Left lung (tissue), 4 donors: ENCODE measurements at regions not wholly inside any gene's neighbourhood (a gene's known extent, or its start where the extent isn't known, plus 50 kb on each side); places are given as distances from the start of the nearest gene placed in this dataset.

Experiments
- ATAC-seq: fragments of 200-7000 bp; cut with Tn5 transposase; one replicate; pipeline ENCODE4 v1.9.1; 2020; ENCODE audit warnings: moderate library complexity
- DNase-seq, 4 donors: peaks; one replicate each; pipeline ENCODE4 v3.0.0-alpha.2; 2013 to 2020
- H3K27ac ChIP-seq, 2 donors: fragments of 200-600 bp; sonication (generic) in 1 of 2; one replicate each; pipeline versions ENCODE4 v1.5.0 to v1.8.0; 2020 to 2021
- H3K27me3 ChIP-seq, 2 donors: fragments of 200-600 bp; sonication (generic) in 1 of 2; one replicate each; pipeline versions ENCODE4 v1.5.0 to v1.8.0; 2020 to 2021
- H3K36me3 ChIP-seq, 2 donors: fragments of 200-600 bp; sonication (generic) in 1 of 2; one replicate each; pipeline versions ENCODE4 v1.5.0 to v1.8.0; 2020 to 2021
- H3K4me1 ChIP-seq, 2 donors: fragments of 200-600 bp; one replicate each; pipeline ENCODE4 v1.8.0; 2021
- H3K4me3 ChIP-seq, 2 donors: fragments of 200-600 bp; sonication (generic) in 1 of 2; one replicate each; pipeline versions ENCODE4 v1.5.0 to v1.8.0; 2020 to 2021; ENCODE audit warnings: mild to moderate bottlenecking in 1 of 2
- H3K9me3 ChIP-seq, 2 donors: fragments of 200-600 bp; sonication (generic) in 1 of 2; one replicate each; pipeline versions ENCODE4 v1.5.0 to v1.8.0; 2020 to 2021
- intact Hi-C, 2 donors: fragments of 100-400 bp; cut with DNase I; formaldehyde crosslinking; loops; one replicate each; pipeline versions ENCODE4 v1.11.2 to v1.14.2; 2022
- TF ChIP-seq, protein P1 (sequence below), 2 donors: fragments of 200-600 bp; sonication (generic) in 1 of 2; IDR thresholded peaks; one replicate each; pipeline versions ENCODE4 v1.5.0 to v1.8.0; 2021; ENCODE audit warnings: antibody characterized with exemption in 2 of 2
- donor health status: DM: no; HTN: yes; CAD: no.
- donor health status: DM: no; HTN: no; CAD: no.

DNA sequence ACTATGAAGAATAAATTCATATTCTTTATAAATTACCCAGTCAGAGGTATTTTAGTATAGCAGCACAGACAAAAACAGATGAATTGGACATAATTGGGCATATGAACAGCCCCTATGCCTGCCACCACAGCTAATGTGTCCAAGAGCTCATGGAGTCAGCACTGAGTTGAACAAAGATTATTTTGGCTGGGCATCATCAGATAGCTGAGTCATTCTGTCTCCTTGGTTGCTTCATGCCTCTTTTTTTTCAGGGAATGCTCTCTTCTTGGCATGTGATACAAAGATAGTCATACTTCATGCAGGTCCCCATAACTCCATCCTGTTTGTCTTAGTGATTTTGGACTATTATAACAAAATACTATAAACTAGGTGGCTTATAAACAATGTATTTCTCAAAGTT lies 275.6 kb downstream of the TENT5A start:
- DNase-seq, result no peak

DNA sequence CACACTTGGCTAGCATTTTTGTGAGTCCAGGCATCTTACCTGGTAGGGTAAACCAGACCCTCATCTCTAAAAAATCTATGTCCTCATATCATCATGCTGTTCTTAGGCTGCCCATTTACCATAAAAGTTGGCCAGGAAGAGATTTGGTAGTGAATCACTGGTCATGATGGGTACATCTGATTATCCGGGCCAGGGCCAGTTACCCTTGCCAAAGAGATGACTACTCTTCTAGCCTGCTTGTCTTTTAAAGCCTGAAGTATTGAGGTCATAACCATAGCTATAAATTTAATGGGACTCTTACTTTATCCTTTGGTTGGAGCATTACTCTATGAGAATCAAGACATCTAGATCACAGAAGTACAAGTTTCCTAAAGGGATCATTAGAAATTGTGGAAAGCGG lies 276.8 kb downstream of the TENT5A start:
- no peak for DNase-seq
- H3K27me3 ChIP-seq, result no peaks in the 10 kb centered on the region
- TF ChIP-seq, protein P1, sequence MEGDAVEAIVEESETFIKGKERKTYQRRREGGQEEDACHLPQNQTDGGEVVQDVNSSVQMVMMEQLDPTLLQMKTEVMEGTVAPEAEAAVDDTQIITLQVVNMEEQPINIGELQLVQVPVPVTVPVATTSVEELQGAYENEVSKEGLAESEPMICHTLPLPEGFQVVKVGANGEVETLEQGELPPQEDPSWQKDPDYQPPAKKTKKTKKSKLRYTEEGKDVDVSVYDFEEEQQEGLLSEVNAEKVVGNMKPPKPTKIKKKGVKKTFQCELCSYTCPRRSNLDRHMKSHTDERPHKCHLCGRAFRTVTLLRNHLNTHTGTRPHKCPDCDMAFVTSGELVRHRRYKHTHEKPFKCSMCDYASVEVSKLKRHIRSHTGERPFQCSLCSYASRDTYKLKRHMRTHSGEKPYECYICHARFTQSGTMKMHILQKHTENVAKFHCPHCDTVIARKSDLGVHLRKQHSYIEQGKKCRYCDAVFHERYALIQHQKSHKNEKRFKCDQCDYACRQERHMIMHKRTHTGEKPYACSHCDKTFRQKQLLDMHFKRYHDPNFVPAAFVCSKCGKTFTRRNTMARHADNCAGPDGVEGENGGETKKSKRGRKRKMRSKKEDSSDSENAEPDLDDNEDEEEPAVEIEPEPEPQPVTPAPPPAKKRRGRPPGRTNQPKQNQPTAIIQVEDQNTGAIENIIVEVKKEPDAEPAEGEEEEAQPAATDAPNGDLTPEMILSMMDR (IDR thresholded peaks at IDR 0.05), result no peak
- no peak overlapping the region for H3K27ac ChIP-seq
- no peaks in the 10 kb centered on the region for H3K4me1 ChIP-seq
- H3K36me3 ChIP-seq, result no peaks in the 10 kb centered on the region
- H3K4me3 ChIP-seq, result no peak overlapping the region
- intact Hi-C loops, result no loop called here
- H3K9me3 ChIP-seq, result peaks cover 0 to 1% of the 10 kb centered on the region in 2 donors
- no peak for ATAC-seq

More for the DNA sequence above, 275.6 kb downstream of the TENT5A start:
- no peak overlapping the region for H3K4me3 ChIP-seq
- H3K4me1 ChIP-seq, result no peaks in the 10 kb centered on the region
- no peaks in the 10 kb centered on the region for H3K36me3 ChIP-seq
- intact Hi-C loops, result no loop called here
- H3K27me3 ChIP-seq, result no peaks in the 10 kb centered on the region
- H3K9me3 ChIP-seq, result peaks cover 0 to 1% of the 10 kb centered on the region in 2 donors
- ATAC-seq, result no peak
- H3K27ac ChIP-seq, result no peak overlapping the region
- TF ChIP-seq, protein P1 (IDR thresholded peaks at IDR 0.05), result no peak

- DNase-seq (no peak), ATAC-seq (no peak)
- Histone ChIP-seq H3K4me1 (no peaks in the 10 kb centered on the region), H3K4me3 (no peak overlapping the region), H3K27me3 (no peaks in the 10 kb centered on the region), H3K36me3 (no peaks in the 10 kb centered on the region), H3K27ac (no peak overlapping the region), H3K9me3 (peaks cover 0 to 12% of the 10 kb centered on the region in 2 donors)
- TF ChIP-seq, protein P1 (IDR thresholded peaks at IDR 0.05), result peak; percentile 23 to 41
- intact Hi-C loops, result no loop called here
Observed at GRCh38 chr6:81465859-81466258, 286.6 kb downstream of the TENT5A start.

DNA sequence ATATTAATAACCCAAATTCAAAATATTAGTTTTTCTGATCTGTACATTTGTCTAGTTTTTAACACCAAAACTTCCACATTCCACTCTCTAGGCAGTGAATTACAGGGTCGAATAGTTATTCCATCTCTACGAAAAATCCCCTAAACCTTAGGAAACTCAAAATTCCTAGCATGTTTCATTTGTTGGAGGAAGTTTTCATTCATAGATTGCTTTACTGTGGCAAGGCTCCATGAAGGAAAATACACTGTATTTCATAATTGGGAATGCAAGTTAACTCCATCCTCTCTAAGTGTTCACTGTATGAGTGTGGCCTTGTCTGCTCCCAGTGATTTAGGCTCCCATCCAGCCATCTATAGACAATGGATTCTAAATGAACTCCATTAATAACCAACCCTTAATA lies 296.1 kb downstream of the TENT5A start:
- Histone ChIP-seq H3K27me3 (no peaks in the 10 kb centered on the region), H3K9me3 (peaks cover 0 to 7% of the 10 kb centered on the region in 2 donors)

DNA sequence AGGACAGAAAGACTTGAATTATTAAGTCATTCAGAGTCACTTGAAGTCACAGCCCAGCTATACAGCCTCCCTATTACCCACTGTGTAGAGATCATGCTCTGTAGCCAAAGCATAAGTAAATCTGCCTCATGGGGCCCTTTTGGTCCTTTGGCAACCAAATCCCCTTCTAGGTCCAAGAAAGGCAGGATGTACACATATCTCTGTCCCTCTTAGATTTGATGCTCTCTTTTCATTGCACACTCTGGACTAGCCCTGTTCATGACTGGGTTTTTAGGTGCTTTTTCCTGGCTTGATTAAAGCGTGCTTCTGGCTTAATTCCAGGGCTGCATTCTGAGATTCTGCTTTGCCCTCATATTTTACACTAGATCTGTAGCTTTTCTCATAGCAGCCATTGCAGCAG lies 296.8 kb downstream of the TENT5A start:
- H3K27ac ChIP-seq, result no peak overlapping the region
- H3K36me3 ChIP-seq, result no peaks in the 10 kb centered on the region
- H3K27me3 ChIP-seq, result no peaks in the 10 kb centered on the region
- no peak for ATAC-seq
- no peak for DNase-seq
- peaks cover 0 to 2% of the 10 kb centered on the region in 2 donors for H3K9me3 ChIP-seq
- TF ChIP-seq, protein P1 (IDR thresholded peaks at IDR 0.05), result no peak
- intact Hi-C loops, result no loop called here
- H3K4me3 ChIP-seq, result no peak overlapping the region
- H3K4me1 ChIP-seq, result no peaks in the 10 kb centered on the region

More for the DNA sequence above, 296.1 kb downstream of the TENT5A start:
- no peaks in the 10 kb centered on the region for H3K4me1 ChIP-seq
- TF ChIP-seq, protein P1 (IDR thresholded peaks at IDR 0.05), result no peak
- ATAC-seq (no peak), DNase-seq (no peak)
- H3K36me3 ChIP-seq, result no peaks in the 10 kb centered on the region
- no peak overlapping the region for H3K27ac ChIP-seq
- intact Hi-C loops, result no loop called here
- H3K4me3 ChIP-seq, result no peak overlapping the region
